T-cell (primary cell): ENCODE measurements at regions not wholly inside any gene's neighbourhood (a gene's known extent, or its start where the extent isn't known, plus 50 kb on each side); places are given as distances from the start of the nearest gene placed in this dataset.

Experiments
- ATAC-seq, 4 experiments: fragments of 200-7000 bp in 3 of 4; fragments of 150-1000 bp in 1 of 4; cut with Tn5 transposase; replicated peaks in 1 of 4; 1 replicate in 3 of 4; 2 replicates in 1 of 4; pipeline ENCODE4 v1.10.0; 2021; ENCODE audit warnings: moderate library complexity in 3 of 4, mild to moderate bottlenecking in 2 of 4, moderate number of reproducible peaks in 1 of 4
- CTCF ChIA-PET, 2 donors: fragments of 300-600 bp; sonication (Branson Sonifier 250); formaldehyde crosslinking; loops; one replicate each; lab custom pipeline; 2022; ENCODE audit warnings: antibody characterized with exemption in 2 of 2; lab: Charles Lee
- POLR2A ChIA-PET, 2 donors: fragments of 300-600 bp; sonication (Branson Sonifier 250); formaldehyde crosslinking; loops; one replicate each; lab custom pipeline; 2022; ENCODE audit warnings: antibody characterized with exemption in 2 of 2; lab: Charles Lee
- DNase-seq, 35 experiments: peaks; one replicate each; pipeline versions ENCODE4 v3.0.0 to v3.0.0-alpha.2; 2013 to 2023
- H3K27ac ChIP-seq: one replicate; pipeline ENCODE4 v1.5.1; 2013; ENCODE audit warnings: low read length
- H3K27me3 ChIP-seq, 2 experiments: replicated peaks in 1 of 2; 1 replicate in 1 of 2; 2 replicates in 1 of 2; pipeline versions ENCODE4 v1.6.1 to v1.7.0; 2013; ENCODE audit warnings: low read length in 1 of 2, mixed read lengths in 1 of 2; ENCODE audit not compliant: control insufficient read depth in 2 of 2, insufficient read depth in 2 of 2; ENCODE audit errors: extremely low read depth in 1 of 2
- H3K36me3 ChIP-seq, 2 donors: 1 replicate in 1 of 2; 2 replicates in 1 of 2; pipeline versions ENCODE4 v1.6.1 to v1.7.0; 2013; ENCODE audit warnings: low read length in 1 of 2; ENCODE audit not compliant: control insufficient read depth in 2 of 2, insufficient read depth in 1 of 2; ENCODE audit errors: extremely low read depth in 1 of 2
- H3K4me1 ChIP-seq, 2 experiments: 1 replicate in 1 of 2; 2 replicates in 1 of 2; pipeline versions ENCODE4 v1.6.1 to v1.7.0; 2013; ENCODE audit warnings: low read length in 2 of 2, mixed read lengths in 1 of 2; ENCODE audit not compliant: insufficient read depth in 2 of 2, control insufficient read depth in 1 of 2; ENCODE audit errors: extremely low read depth in 1 of 2
- H3K4me3 ChIP-seq, 2 donors: 1 replicate in 1 of 2; 2 replicates in 1 of 2; pipeline versions ENCODE4 v1.5.1 to v1.7.0; 2013; ENCODE audit warnings: mild to moderate bottlenecking in 2 of 2, low read length in 1 of 2, moderate library complexity in 1 of 2; ENCODE audit not compliant: control insufficient read depth in 1 of 2; ENCODE audit errors: extremely low read depth in 1 of 2
- H3K9me3 ChIP-seq: 2 replicates; pipeline ENCODE4 v1.7.0; 2013
- H3K27ac Mint-ChIP-seq, 2 donors: one replicate each; pipeline ENCODE4 v1.8.0; 2020 to 2021; ENCODE audit warnings: mild to moderate bottlenecking in 2 of 2, mixed read lengths in 2 of 2
- H3K27me3 Mint-ChIP-seq, 2 donors: one replicate each; pipeline ENCODE4 v1.8.0; 2021 to 2022; ENCODE audit warnings: mixed read lengths in 2 of 2
- H3K36me3 Mint-ChIP-seq: one replicate; pipeline ENCODE4 v1.8.0; 2021; ENCODE audit warnings: mixed read lengths
- H3K4me1 Mint-ChIP-seq, 3 donors: one replicate each; pipeline ENCODE4 v1.8.0; 2020 to 2022; ENCODE audit warnings: mixed read lengths in 3 of 3, mild to moderate bottlenecking in 1 of 3
- H3K4me3 Mint-ChIP-seq, 3 donors: one replicate each; pipeline ENCODE4 v1.8.0; 2020 to 2022; ENCODE audit warnings: mild to moderate bottlenecking in 3 of 3, mixed read lengths in 3 of 3, moderate library complexity in 3 of 3
- H3K9me3 Mint-ChIP-seq, 3 donors: one replicate each; pipeline ENCODE4 v1.8.0; 2020 to 2022; ENCODE audit warnings: mixed read lengths in 3 of 3
- WGBS: methylation state at CpG from one replicate; pipeline ENCODE4 v1.1.5; 2013; ENCODE audit warnings: missing lambda C conversion rate; ENCODE audit not compliant: insufficient coverage; 5-methylcytosine and 5-hydroxymethylcytosine counted together

GRCh38 chr3:70863049-70863448 is 550.6 kb upstream of the MDFIC2 start:
- CTCF ChIA-PET = no interaction called here
- POLR2A ChIA-PET = no interaction called here
- peaks cover 11 to 12% of the 10 kb centered on the region in 2 donors for H3K27me3 Mint-ChIP-seq
- H3K9me3 ChIP-seq = no peaks in the 10 kb centered on the region
- no peak overlapping the region for H3K4me3 Mint-ChIP-seq
- H3K27ac ChIP-seq = no peak overlapping the region
- no peak overlapping the region for H3K4me3 ChIP-seq
- no peaks in the 10 kb centered on the region for H3K4me1 ChIP-seq
- H3K27me3 ChIP-seq = peaks cover 0 to 3% of the 10 kb centered on the region in 2 experiments
- H3K9me3 Mint-ChIP-seq = peaks cover 0 to 7% (median 4%) of the 10 kb centered on the region in 3 donors
- no peak for DNase-seq
- H3K36me3 Mint-ChIP-seq = no peaks in the 10 kb centered on the region
- no peaks in the 10 kb centered on the region for H3K36me3 ChIP-seq
- no peak overlapping the region for H3K27ac Mint-ChIP-seq
- no peaks in the 10 kb centered on the region for H3K4me1 Mint-ChIP-seq
- ATAC-seq = no peak
- WGBS = 93% methylated on average over 3 of the region's 5 CpGs

DNA sequence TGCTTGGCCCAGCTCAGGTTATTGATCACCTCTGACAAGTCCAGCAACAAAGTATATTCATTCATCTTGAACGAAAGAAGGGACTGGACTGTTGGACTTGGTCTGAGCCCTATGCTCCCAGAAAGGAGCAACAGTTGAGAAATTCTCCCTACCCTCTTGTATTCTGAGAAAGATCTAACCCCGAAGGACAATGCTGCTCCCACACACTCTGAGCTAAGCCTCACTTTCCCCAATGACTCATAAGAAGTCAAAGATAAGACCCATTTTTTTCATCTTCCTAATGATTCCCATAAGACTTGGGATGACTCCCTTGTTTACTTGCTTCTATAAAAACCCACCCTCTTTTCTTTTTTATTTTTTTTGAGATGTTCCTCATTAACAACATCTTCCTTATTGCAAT is 549.4 kb upstream of the MDFIC2 start:
- CTCF ChIA-PET = no interaction called here
- Mint-ChIP-seq H3K27me3 (peaks cover 8 to 12% of the 10 kb centered on the region in 2 donors), H3K9me3 (peaks cover 0 to 7% (median 4%) of the 10 kb centered on the region in 3 donors), H3K36me3 (no peaks in the 10 kb centered on the region), H3K4me3 (no peak overlapping the region), H3K27ac (no peak overlapping the region), H3K4me1 (no peaks in the 10 kb centered on the region)
- Histone ChIP-seq H3K27ac (no peak overlapping the region), H3K36me3 (no peaks in the 10 kb centered on the region), H3K27me3 (peaks cover 0 to 3% of the 10 kb centered on the region in 2 experiments), H3K9me3 (no peaks in the 10 kb centered on the region), H3K4me1 (no peaks in the 10 kb centered on the region), H3K4me3 (no peak overlapping the region)
- DNase-seq = no peak
- POLR2A ChIA-PET = interaction anchor here in 1 of 2 donors (0.5 kb wide), 1 partner anchor 30 kb away, joined by 6 read pairs; no protein-coding TSS in a partner anchor
- 69% methylated on average over 2 of the region's 2 CpGs for WGBS
- no peak for ATAC-seq

DNA sequence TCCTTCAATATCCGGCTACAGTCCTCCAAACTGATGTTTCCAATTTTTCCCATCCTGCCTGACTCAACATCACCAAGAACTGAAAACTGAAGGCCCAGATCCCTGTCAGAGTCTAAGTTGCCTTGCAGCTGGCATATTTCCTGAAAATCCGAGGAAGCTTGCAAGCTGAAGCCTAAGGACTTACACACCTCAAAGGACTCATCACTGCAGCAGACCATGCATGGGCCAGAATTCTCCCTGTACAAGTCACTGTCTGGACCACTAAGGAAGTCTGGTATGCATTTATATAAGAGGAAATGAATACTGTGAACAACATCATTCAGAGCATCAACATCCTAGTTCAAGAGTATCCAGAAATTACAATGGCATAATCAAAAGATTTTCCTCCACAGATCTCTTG is 548.8 kb upstream of the MDFIC2 start:
- no peak overlapping the region for H3K27ac Mint-ChIP-seq
- WGBS = 100% methylated on average over 1 of the region's 2 CpGs
- Histone ChIP-seq H3K4me1 (no peaks in the 10 kb centered on the region), H3K36me3 (no peaks in the 10 kb centered on the region), H3K27ac (no peak overlapping the region), H3K27me3 (peaks cover 0 to 3% of the 10 kb centered on the region in 2 experiments), H3K4me3 (no peak overlapping the region), H3K9me3 (no peaks in the 10 kb centered on the region)
- H3K4me3 Mint-ChIP-seq = no peak overlapping the region
- H3K9me3 Mint-ChIP-seq = peaks cover 0 to 7% (median 4%) of the 10 kb centered on the region in 3 donors
- ATAC-seq = no peak
- POLR2A ChIA-PET = interaction anchor here in 1 of 2 donors (0.5 kb wide), 1 partner anchor 29 kb away, joined by 6 read pairs; no protein-coding TSS in a partner anchor
- H3K36me3 Mint-ChIP-seq = no peaks in the 10 kb centered on the region
- peaks cover 8 to 12% of the 10 kb centered on the region in 2 donors for H3K27me3 Mint-ChIP-seq
- DNase-seq = no peak
- CTCF ChIA-PET = no interaction called here
- no peaks in the 10 kb centered on the region for H3K4me1 Mint-ChIP-seq

GRCh38 chr3:70857916-70858315 is 545.5 kb upstream of the MDFIC2 start:
- DNase-seq (no peak), ATAC-seq (no peak)
- peaks cover 0 to 2% of the 10 kb centered on the region in 2 experiments for H3K4me1 ChIP-seq
- no peak overlapping the region for H3K27ac ChIP-seq
- CTCF ChIA-PET = no interaction called here
- no peaks in the 10 kb centered on the region for H3K27me3 ChIP-seq
- no peak overlapping the region for H3K4me3 Mint-ChIP-seq
- H3K36me3 Mint-ChIP-seq = no peaks in the 10 kb centered on the region
- no peaks in the 10 kb centered on the region for H3K9me3 Mint-ChIP-seq
- 87% methylated on average over 4 of the region's 7 CpGs for WGBS
- H3K9me3 ChIP-seq = no peaks in the 10 kb centered on the region
- POLR2A ChIA-PET = no interaction called here
- no peak overlapping the region for H3K27ac Mint-ChIP-seq
- H3K4me1 Mint-ChIP-seq = peaks cover 0 to 5% (median 0%) of the 10 kb centered on the region in 3 donors
- peaks cover 0 to under 1% of the 10 kb centered on the region in 2 donors for H3K27me3 Mint-ChIP-seq
- H3K4me3 ChIP-seq = no peak overlapping the region
- no peaks in the 10 kb centered on the region for H3K36me3 ChIP-seq

- H3K36me3 Mint-ChIP-seq = no peaks in the 10 kb centered on the region
- ChIA-PET POLR2A (interaction anchor here in 1 of 2 donors (0.7 kb wide), 1 partner anchor 11 kb away, joined by 5 read pairs; no protein-coding TSS in a partner anchor), CTCF (interaction anchor here (0.6 to 0.7 kb wide), 2 partner anchors 496 to 731 kb away, joined by 4 to 5 read pairs; no protein-coding TSS in a partner anchor)
- WGBS = 31% methylated on average over 3 of the region's 7 CpGs
- H3K4me3 Mint-ChIP-seq = no peak overlapping the region
- Histone ChIP-seq H3K9me3 (no peaks in the 10 kb centered on the region), H3K36me3 (no peaks in the 10 kb centered on the region), H3K4me1 (peaks cover 0 to 2% of the 10 kb centered on the region in 2 experiments), H3K27ac (no peak overlapping the region), H3K4me3 (no peak overlapping the region), H3K27me3 (no peaks in the 10 kb centered on the region)
- H3K9me3 Mint-ChIP-seq = no peaks in the 10 kb centered on the region
- ATAC-seq (no peak), DNase-seq (no peak)
- H3K4me1 Mint-ChIP-seq = peaks cover 0 to 5% (median 0%) of the 10 kb centered on the region in 3 donors
- peaks cover 0 to 7% of the 10 kb centered on the region in 2 donors for H3K27me3 Mint-ChIP-seq
- H3K27ac Mint-ChIP-seq = no peak overlapping the region
These were observed 544.1 kb upstream of the MDFIC2 start for GRCh38 chr3:70856414-70857162.

DNA sequence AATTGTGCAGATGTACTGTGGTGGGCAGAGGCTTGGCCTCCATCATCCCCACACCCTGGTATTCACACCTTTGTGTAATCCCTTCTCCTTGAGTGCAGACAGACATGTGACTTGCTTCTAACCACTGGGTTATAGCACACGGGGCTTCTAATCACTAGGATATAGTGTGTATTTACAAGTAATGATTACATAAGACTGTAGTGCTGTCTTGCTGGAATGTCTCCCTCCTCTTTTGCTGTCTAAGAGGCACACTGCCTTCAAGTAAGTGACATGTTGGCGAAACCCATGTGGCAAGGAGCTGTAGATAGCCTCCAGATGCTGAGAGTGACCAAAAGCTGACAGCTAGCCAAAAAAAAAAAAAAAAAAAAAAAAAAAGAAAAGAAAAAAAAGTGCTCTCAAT is 542.7 kb upstream of the MDFIC2 start:
- Histone ChIP-seq H3K4me1 (peaks cover 0 to 2% of the 10 kb centered on the region in 2 experiments), H3K9me3 (no peaks in the 10 kb centered on the region), H3K27me3 (no peaks in the 10 kb centered on the region), H3K36me3 (no peaks in the 10 kb centered on the region), H3K27ac (no peak overlapping the region), H3K4me3 (no peak overlapping the region)
- Mint-ChIP-seq H3K4me1 (peaks cover 0 to 5% (median 0%) of the 10 kb centered on the region in 3 donors), H3K36me3 (no peaks in the 10 kb centered on the region), H3K27ac (no peak overlapping the region), H3K9me3 (no peaks in the 10 kb centered on the region), H3K4me3 (no peak overlapping the region), H3K27me3 (peaks cover 0 to 10% of the 10 kb centered on the region in 2 donors)
- POLR2A ChIA-PET = interaction anchor here in 1 of 2 donors (0.6 kb wide), 1 partner anchor 103 kb away, joined by 5 read pairs; no protein-coding TSS in a partner anchor
- ATAC-seq (no peak), DNase-seq (no peak)
- no CpG with 5 or more reads among the region's 2 CpGs for WGBS
- CTCF ChIA-PET = interaction anchor here in 1 of 2 donors (0.5 to 0.6 kb wide), 2 partner anchors 1087 to 1205 kb away, joined by 3 read pairs; no protein-coding TSS in a partner anchor
